ENCODE measurements at regions not wholly inside any gene's neighbourhood (a gene's known extent, or its start where the extent isn't known, plus 50 kb on each side); places are given as distances from the start of the nearest gene placed in this dataset.

DNA sequence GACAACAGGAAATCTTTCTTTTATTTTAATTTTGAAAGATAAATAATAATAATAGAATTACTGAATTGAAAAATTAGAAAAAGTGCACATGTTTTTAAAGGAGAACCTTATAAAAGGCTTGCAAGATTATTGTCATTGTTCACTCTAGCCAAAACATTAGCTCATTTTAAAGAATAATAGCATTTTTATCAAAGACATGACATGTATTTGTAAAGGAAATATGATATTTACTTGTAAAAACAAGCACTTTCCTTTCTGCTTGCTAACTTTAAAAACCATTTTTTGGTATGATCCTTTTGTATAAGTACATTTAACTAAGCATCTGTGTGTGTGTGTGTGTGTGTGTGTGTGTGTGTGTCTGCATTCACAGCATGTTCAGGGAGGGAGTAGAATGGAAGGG lies 156.3 kb upstream of the C1orf87 start:
- peak; percentile 41 for DNase-seq

DNA sequence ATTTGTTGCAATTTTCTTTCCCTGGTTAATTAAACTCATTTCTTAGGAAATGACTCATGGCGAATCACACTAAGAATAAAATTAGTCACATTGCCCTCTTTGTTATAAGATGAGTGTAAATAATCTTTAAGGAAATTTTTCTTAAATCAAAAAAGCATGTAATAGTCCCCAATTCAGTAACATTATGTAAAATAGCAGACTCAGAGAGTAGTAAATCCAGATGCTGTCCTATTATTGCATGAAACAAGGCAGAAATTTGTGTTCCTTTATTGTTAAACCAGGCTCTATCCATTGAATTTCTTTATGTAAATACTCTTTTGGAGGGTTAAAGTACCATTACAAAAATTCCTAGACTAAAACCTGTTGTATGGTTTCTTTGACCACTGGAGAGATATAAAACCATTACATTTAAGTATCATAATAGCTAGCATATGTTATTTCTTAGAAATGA lies 154.5 kb upstream of the C1orf87 start:
- DNase-seq: no peak

- DNase-seq: no peak
These were observed 154.0 kb upstream of the C1orf87 start for GRCh38 chr1:60227601-60228000.

DNA sequence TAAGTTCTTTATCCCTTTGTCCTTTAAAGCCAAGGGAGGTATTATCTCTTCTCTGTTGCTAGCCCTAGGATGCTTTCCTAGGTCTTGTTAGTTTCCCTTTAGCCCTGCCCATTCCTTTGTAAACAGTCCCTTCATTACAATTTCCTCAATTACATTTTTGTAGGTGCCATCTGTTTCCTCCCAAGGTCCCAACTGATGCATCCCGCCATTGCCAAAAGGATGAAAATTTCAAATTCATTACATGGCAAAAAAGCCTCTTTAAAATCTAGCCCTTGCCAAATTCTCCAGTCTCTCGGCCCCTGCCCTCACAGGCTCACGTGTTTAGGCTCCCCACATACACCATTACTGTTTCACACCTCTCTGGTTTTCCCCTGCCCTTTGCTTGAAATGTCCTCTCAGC lies 151.9 kb upstream of the C1orf87 start:
- DNase-seq: no peak

DNA sequence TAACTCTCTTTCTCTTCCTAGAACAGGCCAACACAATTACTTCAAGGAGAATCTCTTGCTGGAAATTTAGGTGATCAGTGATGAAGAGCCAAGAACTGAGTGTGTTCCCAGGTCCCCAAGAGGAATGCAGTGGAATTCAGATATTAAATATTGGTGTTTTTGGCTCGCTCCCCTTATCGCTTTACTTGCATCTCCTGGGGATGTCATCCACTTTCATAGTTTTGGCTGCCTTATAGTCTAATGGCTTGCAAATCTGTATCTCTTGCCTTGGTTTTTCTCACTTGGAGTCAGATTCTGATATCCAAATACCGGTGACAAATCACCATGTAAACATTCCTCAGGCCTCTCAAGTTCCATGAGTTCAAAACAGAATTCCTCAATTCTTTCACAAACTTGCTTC lies 151.0 kb upstream of the C1orf87 start:
- no peak for DNase-seq

DNA sequence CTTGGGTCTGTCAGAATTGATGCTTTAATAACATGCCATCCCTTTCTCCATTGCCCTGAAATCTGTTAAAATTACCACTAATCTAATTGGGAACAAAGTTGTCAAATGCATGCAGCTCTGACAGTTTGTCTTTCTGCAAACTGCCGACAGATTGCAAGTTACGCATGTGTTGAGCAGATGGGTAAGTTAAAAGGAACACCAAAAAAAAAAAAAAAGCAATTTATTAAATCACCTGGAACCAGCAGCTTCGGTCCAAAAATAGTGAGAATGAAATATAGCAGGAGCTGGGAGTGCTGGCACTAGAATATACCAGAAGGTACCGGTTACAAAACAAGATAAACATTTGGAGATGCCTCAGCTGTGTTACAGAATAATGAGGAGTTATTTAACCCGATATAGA lies 149.6 kb upstream of the C1orf87 start:
- no peak for DNase-seq

DNA sequence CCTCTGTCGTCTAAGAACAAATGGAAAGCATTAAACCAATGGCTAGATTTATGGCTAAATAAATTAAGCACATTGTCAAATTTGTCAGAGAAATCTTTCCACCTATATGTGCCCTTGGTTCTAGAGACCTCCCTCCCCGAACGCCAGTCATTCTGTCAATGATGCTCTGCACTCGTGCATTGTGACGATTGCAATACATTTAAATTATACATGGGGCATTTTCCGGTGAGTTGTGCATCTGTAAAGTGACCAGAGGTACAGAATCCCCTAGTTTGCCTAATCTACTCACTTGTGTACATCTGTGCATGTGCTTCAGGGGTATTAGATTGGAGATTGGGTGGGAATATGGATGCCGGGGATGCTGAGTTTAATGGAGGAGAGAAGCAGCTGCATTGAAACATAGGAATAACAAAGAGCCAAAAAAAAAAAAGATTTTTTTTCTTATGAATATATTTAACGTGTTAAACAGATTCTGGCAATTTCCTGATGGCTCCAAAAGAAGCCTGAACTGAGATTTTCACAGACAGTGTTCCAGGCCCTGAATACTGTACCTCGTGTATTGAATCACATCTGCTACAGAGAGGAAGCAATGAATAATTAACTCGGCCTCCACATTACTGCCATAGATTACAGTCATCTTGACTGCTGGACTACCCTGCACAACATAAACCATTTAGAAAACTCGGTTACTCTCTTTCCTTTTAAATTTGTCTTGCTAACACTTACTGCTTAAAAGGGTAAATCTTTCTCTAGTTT lies 149.0 kb upstream of the C1orf87 start:
- peak; percentile 44 for DNase-seq

DNA sequence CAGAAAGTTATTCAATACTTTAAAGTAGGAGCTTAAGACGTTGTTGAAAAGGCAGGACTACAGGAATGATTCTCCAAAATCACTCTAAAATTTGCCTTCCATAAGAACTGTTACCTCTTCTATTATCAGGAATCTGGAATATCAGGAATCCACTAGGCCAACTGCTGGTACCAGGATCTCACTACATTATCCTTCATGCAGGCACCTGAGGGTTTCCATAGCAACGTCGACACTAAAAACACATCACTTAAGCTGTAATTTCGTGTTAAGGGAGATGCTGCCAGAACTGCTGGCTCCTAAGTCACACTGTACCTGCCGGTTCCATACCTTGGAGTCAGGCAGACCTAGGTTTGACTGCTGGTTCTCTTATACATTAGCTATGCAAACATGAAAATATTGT lies 139.7 kb upstream of the C1orf87 start:
- no peak for DNase-seq

- DNase-seq: no peak
These were observed 122.5 kb upstream of the C1orf87 start for GRCh38 chr1:60196026-60196425.

GRCh38 chr1:60185684-60186083 lies 112.1 kb upstream of the C1orf87 start:
- no peak for DNase-seq

DNA sequence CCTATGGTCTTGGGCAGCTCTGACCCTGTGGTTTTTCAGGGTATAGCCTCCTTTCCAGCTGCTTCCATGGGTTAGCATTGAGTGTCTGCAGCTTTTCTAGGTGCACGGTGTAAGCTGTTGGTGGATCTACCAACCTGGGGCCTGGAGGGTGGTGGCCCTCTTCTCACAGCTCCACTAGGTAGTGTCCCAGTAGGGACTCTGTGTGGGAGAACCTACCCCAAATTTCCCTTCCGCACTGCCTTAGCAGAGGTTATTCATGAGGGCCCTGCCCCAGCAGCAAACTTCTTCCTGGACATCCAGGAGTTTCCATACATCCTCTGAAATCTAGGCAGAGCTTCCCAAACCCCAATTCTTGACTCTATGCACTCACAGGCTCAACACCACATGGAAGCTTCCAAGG lies 111.0 kb upstream of the C1orf87 start:
- DNase-seq: no peak

- DNase-seq: no peak
These were observed 100.3 kb upstream of the C1orf87 start for GRCh38 chr1:60173729-60174505.

- no peak for DNase-seq
These were observed 99.4 kb upstream of the C1orf87 start for GRCh38 chr1:60173006-60173405.

- DNase-seq: no peak
These were observed 98.2 kb upstream of the C1orf87 start for GRCh38 chr1:60171801-60172200.

DNA sequence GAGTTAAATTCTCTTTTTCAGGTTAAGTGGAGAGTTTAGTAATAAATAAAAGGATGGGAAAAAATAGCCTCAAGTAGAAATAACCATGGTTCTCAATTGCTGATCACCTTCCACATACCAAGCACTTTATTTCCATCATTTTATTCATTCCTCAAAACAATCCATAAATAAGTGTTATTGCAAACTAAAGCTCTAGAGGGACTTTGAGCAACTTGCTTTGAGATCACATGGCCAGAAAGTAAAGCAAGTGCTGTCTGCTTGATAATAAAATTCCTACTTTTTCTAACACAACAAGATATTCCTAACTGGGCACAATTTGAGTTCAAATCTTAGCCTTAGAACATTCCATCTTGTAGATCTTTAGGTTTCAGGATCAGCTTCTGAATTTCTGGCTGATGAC lies 97.1 kb upstream of the C1orf87 start:
- DNase-seq: no peak

DNA sequence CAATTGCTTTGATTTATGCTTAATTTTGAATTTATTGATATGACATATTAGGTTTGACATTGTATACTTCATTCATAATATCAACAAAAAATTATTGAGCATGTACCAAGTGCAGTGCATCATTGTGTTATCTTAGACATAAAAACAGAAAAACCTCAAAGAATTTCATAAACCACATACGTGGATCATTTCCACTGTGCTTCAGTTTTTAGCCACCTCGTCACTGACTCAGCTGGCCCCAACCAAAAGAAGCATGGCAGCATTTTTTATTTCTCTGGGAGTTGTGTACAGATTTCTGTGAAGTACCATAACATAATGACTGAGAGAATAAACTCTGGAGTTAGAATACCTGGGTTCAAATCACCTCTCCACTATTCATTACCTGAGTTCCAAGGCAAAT lies 95.6 kb upstream of the C1orf87 start:
- no peak for DNase-seq

GRCh38 chr1:60162936-60163335 lies 89.4 kb upstream of the C1orf87 start:
- DNase-seq: no peak

- no peak for DNase-seq
These were observed 86.6 kb upstream of the C1orf87 start for GRCh38 chr1:60160141-60160540.

DNA sequence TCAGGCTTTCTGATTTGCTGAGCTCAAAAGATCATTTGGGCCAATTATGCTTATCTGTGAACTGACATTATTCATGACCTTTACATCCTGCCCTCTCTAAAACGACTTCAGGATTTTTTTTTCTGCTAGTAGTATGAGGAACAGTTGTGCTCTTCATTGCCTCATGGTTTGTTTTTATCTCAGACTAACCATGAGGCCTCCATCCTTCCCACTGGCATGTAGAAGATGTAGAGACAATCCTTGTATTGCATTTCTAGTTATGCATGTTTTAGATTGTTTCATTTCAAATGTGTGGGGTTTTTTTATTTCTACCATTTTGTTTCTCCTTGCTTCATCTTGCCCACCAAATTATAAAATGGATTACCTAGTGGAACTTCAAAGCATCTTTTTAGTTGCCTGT lies 82.8 kb upstream of the C1orf87 start:
- no peak for DNase-seq

DNA sequence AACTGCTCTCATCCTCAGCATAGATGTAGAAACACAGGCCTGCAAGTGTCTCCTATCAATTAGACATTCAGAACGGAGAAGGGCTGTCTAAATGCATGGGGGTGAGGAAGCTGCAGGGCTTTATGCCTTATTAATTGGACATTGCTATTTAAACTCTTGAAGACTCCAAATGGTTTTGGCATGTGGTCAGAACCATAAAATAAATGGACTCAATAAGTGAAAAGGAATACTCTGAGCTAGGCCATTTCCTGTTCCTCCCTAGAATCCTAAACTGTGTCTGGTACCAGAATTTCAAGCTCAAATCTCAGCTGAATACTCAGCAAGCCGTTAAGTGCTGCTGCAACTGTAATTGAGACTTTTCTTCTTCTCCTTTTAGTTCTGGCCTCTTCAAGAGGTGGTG lies 80.4 kb upstream of the C1orf87 start:
- no peak for DNase-seq

GRCh38 chr1:60152891-60153290 lies 79.3 kb upstream of the C1orf87 start:
- no peak for DNase-seq

GRCh38 chr1:60151311-60151710 lies 77.7 kb upstream of the C1orf87 start:
- DNase-seq: no peak

GRCh38 chr1:60149251-60149650 lies 75.7 kb upstream of the C1orf87 start:
- no peak for DNase-seq

GRCh38 chr1:60146884-60147283 lies 73.3 kb upstream of the C1orf87 start:
- DNase-seq: no peak

DNA sequence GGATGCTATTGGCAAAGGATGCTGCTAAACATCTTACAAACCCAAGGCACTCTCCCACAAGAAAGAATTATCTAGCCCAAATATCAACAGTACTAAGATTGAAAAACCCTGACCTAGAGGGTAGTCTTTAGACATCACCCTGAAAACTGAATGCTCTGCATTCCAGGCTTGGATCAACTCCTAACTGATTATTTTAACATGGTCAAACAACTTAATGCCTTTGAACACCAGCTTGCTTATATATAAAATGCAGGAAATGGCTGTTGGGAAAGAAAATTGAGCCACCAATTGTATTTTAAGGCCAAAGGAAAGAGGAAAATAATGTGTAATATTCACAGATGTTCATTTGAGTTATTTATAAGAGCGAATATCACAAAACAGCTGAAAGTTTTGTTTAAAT lies 72.2 kb upstream of the C1orf87 start:
- DNase-seq: no peak

All from NCI-H82 (cell line).